ENCODE measurements at regions not wholly inside any gene's neighbourhood (a gene's known extent, or its start where the extent isn't known, plus 50 kb on each side); places are given as distances from the start of the nearest gene placed in this dataset.

DNA sequence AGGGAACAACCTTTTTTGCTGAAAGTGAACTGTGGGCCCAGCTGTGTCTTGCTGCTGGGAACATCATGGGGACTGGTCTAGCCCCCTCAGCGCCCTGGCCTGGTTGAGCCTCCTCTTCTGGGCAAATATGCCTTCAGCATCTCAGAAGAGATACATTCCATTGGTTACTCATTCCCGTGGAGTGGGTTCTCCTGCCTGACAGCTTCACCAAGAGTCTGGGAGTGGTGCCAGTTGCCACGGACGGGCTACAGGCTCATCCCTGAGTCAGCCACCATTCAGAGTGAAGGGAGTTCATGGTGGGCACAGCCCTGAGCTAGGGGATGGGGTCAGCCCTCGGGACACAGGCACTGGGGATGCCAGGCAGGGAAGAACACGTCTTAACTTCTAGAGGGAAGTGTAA is 81.9 kb downstream of the RAMP3 start:
- in situ Hi-C loops (cut with MboI; ENCODE audit: low sequenced_read_pairs) (no loop called here), dilution Hi-C loops (cut with HindIII; ENCODE audit: low sequenced_read_pairs, unreplicated experiment) (no loop called here), intact Hi-C loops (cut with micrococcal nuclease) (no loop called here)
- H3K4ac ChIP-seq (ENCODE audit: low read depth, low read length) = no peak overlapping the region
- CTCF ChIA-PET = no interaction called here
- no peak overlapping the region for H2BK5ac ChIP-seq (ENCODE audit: low read depth, low read length, poor library complexity, severe bottlenecking)
- 24% methylated on average over 3 of the region's 6 CpGs; no CpG with 5 or more reads in 1 of the 2 experiments for WGBS, 2 experiments (ENCODE audit: extremely low coverage in 2 of 2, insufficient read length in 1 of 2)
- no peaks in the 10 kb centered on the region for H3K4me1 ChIP-seq (ENCODE audit: control insufficient read depth, insufficient read depth, low read length)
- H3K4me3 ChIP-seq (ENCODE audit: insufficient read depth, low read depth, low read length) = no peak overlapping the region
- H3K27ac ChIP-seq (ENCODE audit: insufficient read depth, low read length) = no peak overlapping the region
- no peak overlapping the region for H3K56ac ChIP-seq (ENCODE audit: extremely low read depth, insufficient read depth, low read length)
- H3K4me2 ChIP-seq (ENCODE audit: low read depth, low read length) = no peak overlapping the region
- H2BK20ac ChIP-seq (ENCODE audit: low read depth, low read length) = no peak overlapping the region
- H2AFZ ChIP-seq (replicated peaks; ENCODE audit: low read length, poor library complexity) = no peak overlapping the region
- ATAC-seq (ENCODE audit: low read depth) (peak; percentile 62), DNase-seq (peak; percentile 62)
- no peak overlapping the region for H4K8ac ChIP-seq (ENCODE audit: low read depth in 2 of 2, low read length in 2 of 2)
- no peak overlapping the region for H3K23ac ChIP-seq (ENCODE audit: low read depth, low read length)
- H2BK120ac ChIP-seq (ENCODE audit: low read depth, low read length) = no peak overlapping the region
- TF ChIP-seq POLR2A (IDR thresholded peaks at IDR 0.05; ENCODE audit: low read depth, low read length) = no peak
- no peak for TF ChIP-seq RFX5 (IDR thresholded peaks at IDR 0.05; ENCODE audit: low read depth, low read length)
- TF ChIP-seq MXI1 (IDR thresholded peaks at IDR 0.05; ENCODE audit: borderline replicate concordance, low read depth, low read length) = no peak
- no peak for TF ChIP-seq CEBPB (IDR thresholded peaks at IDR 0.05; ENCODE audit: low read depth, low read length)
- TF ChIP-seq, protein P1, sequence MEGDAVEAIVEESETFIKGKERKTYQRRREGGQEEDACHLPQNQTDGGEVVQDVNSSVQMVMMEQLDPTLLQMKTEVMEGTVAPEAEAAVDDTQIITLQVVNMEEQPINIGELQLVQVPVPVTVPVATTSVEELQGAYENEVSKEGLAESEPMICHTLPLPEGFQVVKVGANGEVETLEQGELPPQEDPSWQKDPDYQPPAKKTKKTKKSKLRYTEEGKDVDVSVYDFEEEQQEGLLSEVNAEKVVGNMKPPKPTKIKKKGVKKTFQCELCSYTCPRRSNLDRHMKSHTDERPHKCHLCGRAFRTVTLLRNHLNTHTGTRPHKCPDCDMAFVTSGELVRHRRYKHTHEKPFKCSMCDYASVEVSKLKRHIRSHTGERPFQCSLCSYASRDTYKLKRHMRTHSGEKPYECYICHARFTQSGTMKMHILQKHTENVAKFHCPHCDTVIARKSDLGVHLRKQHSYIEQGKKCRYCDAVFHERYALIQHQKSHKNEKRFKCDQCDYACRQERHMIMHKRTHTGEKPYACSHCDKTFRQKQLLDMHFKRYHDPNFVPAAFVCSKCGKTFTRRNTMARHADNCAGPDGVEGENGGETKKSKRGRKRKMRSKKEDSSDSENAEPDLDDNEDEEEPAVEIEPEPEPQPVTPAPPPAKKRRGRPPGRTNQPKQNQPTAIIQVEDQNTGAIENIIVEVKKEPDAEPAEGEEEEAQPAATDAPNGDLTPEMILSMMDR (conservative IDR thresholded peaks at IDR 0.05; ENCODE audit: low read depth, low read length) = no peak
- TF ChIP-seq, protein P2, sequence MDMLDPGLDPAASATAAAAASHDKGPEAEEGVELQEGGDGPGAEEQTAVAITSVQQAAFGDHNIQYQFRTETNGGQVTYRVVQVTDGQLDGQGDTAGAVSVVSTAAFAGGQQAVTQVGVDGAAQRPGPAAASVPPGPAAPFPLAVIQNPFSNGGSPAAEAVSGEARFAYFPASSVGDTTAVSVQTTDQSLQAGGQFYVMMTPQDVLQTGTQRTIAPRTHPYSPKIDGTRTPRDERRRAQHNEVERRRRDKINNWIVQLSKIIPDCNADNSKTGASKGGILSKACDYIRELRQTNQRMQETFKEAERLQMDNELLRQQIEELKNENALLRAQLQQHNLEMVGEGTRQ (IDR thresholded peaks at IDR 0.05; ENCODE audit: low read depth, low read length) = no peak
- no peak for TF ChIP-seq RAD21 (IDR thresholded peaks at IDR 0.05; ENCODE audit: low read length)
- no peak for TF ChIP-seq MAZ (IDR thresholded peaks at IDR 0.05; ENCODE audit: borderline replicate concordance, low read depth, low read length)
- no peak for TF ChIP-seq SMC3 (IDR thresholded peaks at IDR 0.05; ENCODE audit: low read depth, low read length)
- TF ChIP-seq NFE2L2 (IDR thresholded peaks at IDR 0.05; ENCODE audit: low read depth, low read length) = no peak
- no peak for TF ChIP-seq FOS (IDR thresholded peaks at IDR 0.05; ENCODE audit: low read depth, low read length)
- TF ChIP-seq MAFK (IDR thresholded peaks at IDR 0.05; ENCODE audit: low read depth, low read length) = no peak
- no peak for TF ChIP-seq BHLHE40 (IDR thresholded peaks at IDR 0.05; ENCODE audit: low read depth, low read length)
- no peak for TF ChIP-seq ELK1 (IDR thresholded peaks at IDR 0.05; ENCODE audit: borderline replicate concordance, low read depth, low read length)
- no peak for TF ChIP-seq RCOR1 (IDR thresholded peaks at IDR 0.05; ENCODE audit: insufficient replicate concordance, low read length)
- no peaks in the 10 kb centered on the region for H4K20me1 ChIP-seq (ENCODE audit: insufficient read depth, low read length)
- H4K5ac ChIP-seq (ENCODE audit: low read depth, low read length) = no peak overlapping the region
- H3K36me3 ChIP-seq (ENCODE audit: control insufficient read depth, insufficient read depth, low read length) = no peaks in the 10 kb centered on the region
- no peak overlapping the region for H3K14ac ChIP-seq (replicated peaks; ENCODE audit: low read depth, low read length)
- H2BK15ac ChIP-seq (ENCODE audit: low read depth, low read length) = no peak overlapping the region
- H3K18ac ChIP-seq (ENCODE audit: low read depth, low read length) = no peak overlapping the region
- H4K91ac ChIP-seq (ENCODE audit: insufficient read depth, low read depth, low read length) = no peak overlapping the region
- peaks cover 17% of the 10 kb centered on the region for H3K27me3 ChIP-seq (ENCODE audit: control insufficient read depth, insufficient read depth, low read length)
- POLR2A ChIA-PET (ENCODE audit: unreplicated experiment) = no interaction called here
- no peaks in the 10 kb centered on the region for H3K79me1 ChIP-seq (ENCODE audit: low read depth in 1 of 2, low read length in 2 of 2)
- no TSS peak for BruUV-seq (replicated peaks)
- H2AK9ac ChIP-seq (replicated peaks; ENCODE audit: low read depth, low read length, poor library complexity) = no peak overlapping the region
- H3K9ac ChIP-seq (ENCODE audit: low read depth, low read length) = no peak overlapping the region
- H2AK5ac ChIP-seq (ENCODE audit: low read depth, low read length) = no peak overlapping the region
- no peaks in the 10 kb centered on the region for H3K9me1 ChIP-seq (ENCODE audit: insufficient read depth, low read length)
- no peaks in the 10 kb centered on the region for H3K9me3 ChIP-seq (ENCODE audit: control insufficient read depth, insufficient read depth, low read length)
